Panc1 (cell line): ENCODE measurements at regions not wholly inside any gene's neighbourhood (a gene's known extent, or its start where the extent isn't known, plus 50 kb on each side); places are given as distances from the start of the nearest gene placed in this dataset.

Source experiments
- ATAC-seq: fragments of 200-7000 bp; cut with Tn5 transposase; 2 replicates; pipeline ENCODE4 v1.9.1; 2020; ENCODE audit warnings: mild to moderate bottlenecking, moderate library complexity
- BruUV-seq: library from RNA; stranded (reverse); fragments of 400-500 nt; replicated peaks from 2 replicates; lab custom pipeline; 2021; lab: Mats Ljungman, UMichigan
- CTCF ChIA-PET: fragments of 300-600 bp; sonication (Branson Sonifier 250); formaldehyde crosslinking; loops from one replicate; lab custom pipeline; 2022; ENCODE audit warnings: antibody characterized with exemption; lab: Charles Lee
- POLR2A ChIA-PET: fragments of 300-600 bp; sonication (Branson Sonifier 250); formaldehyde crosslinking; loops from one replicate; lab custom pipeline; 2022; ENCODE audit warnings: antibody characterized with exemption; lab: Charles Lee
- DNase-seq: peaks from one replicate; pipeline ENCODE4 v3.0.0-alpha.2; 2010; ENCODE audit warnings: low read depth, low spot score
- H3K27ac ChIP-seq: 2 replicates; pipeline ENCODE4 v1.5.1; 2011; ENCODE audit warnings: mild to moderate bottlenecking, low read length, inconsistent platforms
- H3K27me3 ChIP-seq: fragments of 200-500 bp; sonication (Bioruptor generic); 2 replicates; pipeline ENCODE4 v1.6.0; 2014; ENCODE audit warnings: low read length, inconsistent platforms; ENCODE audit not compliant: control insufficient read depth, insufficient read depth
- H3K36me3 ChIP-seq: fragments of 200-500 bp; sonication (Bioruptor generic); 2 replicates; pipeline ENCODE4 v1.5.1; 2014; ENCODE audit warnings: inconsistent platforms, mild to moderate bottlenecking, low read length, moderate library complexity; ENCODE audit not compliant: control insufficient read depth, insufficient read depth
- H3K4me1 ChIP-seq: 2 replicates; pipeline ENCODE4 v1.5.1; 2011; ENCODE audit warnings: inconsistent platforms, mild to moderate bottlenecking, low read length, moderate library complexity; ENCODE audit not compliant: control insufficient read depth, insufficient read depth
- H3K4me3 ChIP-seq, 2 experiments: 2 replicates each; pipeline ENCODE4 v1.5.1; 2011 to 2012; ENCODE audit warnings: low read depth in 2 of 2, low read length in 2 of 2, mild to moderate bottlenecking in 2 of 2, inconsistent platforms in 1 of 2, moderate library complexity in 1 of 2
- H3K9me3 ChIP-seq: fragments of 200-500 bp; sonication (Bioruptor generic); 2 replicates; pipeline ENCODE4 v1.5.1; 2014; ENCODE audit warnings: low read depth, mild to moderate bottlenecking, inconsistent platforms, low read length, moderate library complexity; ENCODE audit not compliant: control insufficient read depth, insufficient read depth
- POLR2AphosphoS5 ChIP-seq: IDR thresholded peaks from 2 replicates; pipeline ENCODE4 v1.6.1; 2012; ENCODE audit warnings: mild to moderate bottlenecking, low read depth, low read length, moderate library complexity
- SIN3A ChIP-seq: IDR thresholded peaks from 2 replicates; pipeline ENCODE4 v1.6.1; 2012; ENCODE audit warnings: low read depth, mild to moderate bottlenecking, low read length, moderate library complexity, borderline replicate concordance; ENCODE audit not compliant: insufficient read depth
- TCF7L2 ChIP-seq: IDR thresholded peaks from 2 replicates; pipeline ENCODE4 v1.6.1; 2011; ENCODE audit warnings: mild to moderate bottlenecking, low read depth, low read length, inconsistent platforms
- in situ Hi-C: cut with HindIII; loops from 2 replicates; pipeline ENCODE4 v1.10.0; 2016; ENCODE audit warnings: low sequenced_read_pairs, low pct_unique_long_range_greater_than_20kb
- intact Hi-C: fragments of 100-400 bp; cut with micrococcal nuclease; formaldehyde crosslinking; loops from one replicate; pipeline ENCODE4 v1.10.0; 2022; ENCODE audit not compliant: unreplicated experiment
- TF ChIP-seq, protein P1 (sequence below): fragments of 450-650 bp; IDR thresholded peaks from 2 replicates; pipeline ENCODE4 v1.5.1; 2017; ENCODE audit warnings: mild to moderate bottlenecking
- TF ChIP-seq, protein P2 (sequence below), 2 experiments: IDR thresholded peaks; 2 replicates each; pipeline ENCODE4 v1.6.1; 2011 to 2012; ENCODE audit warnings: low read depth in 2 of 2, control low read depth in 1 of 2, low read length in 1 of 2, mild to moderate bottlenecking in 1 of 2, moderate library complexity in 1 of 2; ENCODE audit not compliant: insufficient read depth in 1 of 2

- intact Hi-C loops = no loop called here
- POLR2A ChIA-PET = no interaction called here
- CTCF ChIA-PET = no interaction called here
- H3K9me3 ChIP-seq = no peaks in the 10 kb centered on the region
- DNase-seq = no peak
- in situ Hi-C loops = no loop called here
- no peaks in the 10 kb centered on the region for H3K27me3 ChIP-seq
- no TSS peak for BruUV-seq
- TF ChIP-seq TCF7L2 (no peak), SIN3A (no peak), POLR2AphosphoS5 (no peak)
- H3K36me3 ChIP-seq = no peaks in the 10 kb centered on the region
- no peak for ATAC-seq
- no peak overlapping the region for H3K27ac ChIP-seq
- H3K4me3 ChIP-seq = no peak overlapping the region
- no peaks in the 10 kb centered on the region for H3K4me1 ChIP-seq
Measured at GRCh38 chr3:66565301-66565700, 64.5 kb upstream of the LRIG1 start.

DNA sequence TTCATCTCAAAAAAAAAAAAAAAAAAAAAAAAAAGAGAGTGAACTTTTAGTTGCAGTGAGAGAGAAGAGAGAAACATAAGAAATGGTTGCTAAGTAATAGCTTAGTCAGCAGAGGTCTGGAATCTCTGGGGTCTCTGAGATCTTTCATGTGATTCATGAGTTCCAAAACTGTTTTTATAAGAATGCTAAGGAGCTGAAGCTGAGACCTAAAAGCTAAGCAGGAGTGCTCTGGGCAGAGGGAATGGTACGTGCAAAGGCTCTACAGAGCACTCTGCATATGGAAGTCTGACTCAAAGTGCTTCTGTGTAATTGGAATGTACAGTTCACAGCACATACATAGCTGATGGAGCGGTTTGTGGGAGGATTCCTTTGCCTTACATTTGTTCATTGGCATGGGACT, 66.3 kb upstream of the LRIG1 start:
- in situ Hi-C loops = no loop called here
- ATAC-seq = no peak
- H3K9me3 ChIP-seq = no peaks in the 10 kb centered on the region
- CTCF ChIA-PET = no interaction called here
- no peak for DNase-seq
- POLR2A ChIA-PET = no interaction called here
- intact Hi-C loops = no loop called here
- no peak overlapping the region for H3K27ac ChIP-seq
- H3K27me3 ChIP-seq = no peaks in the 10 kb centered on the region
- H3K36me3 ChIP-seq = no peaks in the 10 kb centered on the region
- BruUV-seq = no TSS peak
- H3K4me3 ChIP-seq = no peak overlapping the region
- no peaks in the 10 kb centered on the region for H3K4me1 ChIP-seq
- no peak for TF ChIP-seq TCF7L2

- Histone ChIP-seq H3K36me3 (no peaks in the 10 kb centered on the region), H3K4me1 (no peaks in the 10 kb centered on the region), H3K4me3 (no peak overlapping the region), H3K27ac (no peak overlapping the region), H3K9me3 (no peaks in the 10 kb centered on the region), H3K27me3 (no peaks in the 10 kb centered on the region)
- ChIA-PET POLR2A (no interaction called here), CTCF (no interaction called here)
- TF ChIP-seq POLR2AphosphoS5 (no peak), TCF7L2 (no peak), SIN3A (no peak)
- TF ChIP-seq, protein P1, sequence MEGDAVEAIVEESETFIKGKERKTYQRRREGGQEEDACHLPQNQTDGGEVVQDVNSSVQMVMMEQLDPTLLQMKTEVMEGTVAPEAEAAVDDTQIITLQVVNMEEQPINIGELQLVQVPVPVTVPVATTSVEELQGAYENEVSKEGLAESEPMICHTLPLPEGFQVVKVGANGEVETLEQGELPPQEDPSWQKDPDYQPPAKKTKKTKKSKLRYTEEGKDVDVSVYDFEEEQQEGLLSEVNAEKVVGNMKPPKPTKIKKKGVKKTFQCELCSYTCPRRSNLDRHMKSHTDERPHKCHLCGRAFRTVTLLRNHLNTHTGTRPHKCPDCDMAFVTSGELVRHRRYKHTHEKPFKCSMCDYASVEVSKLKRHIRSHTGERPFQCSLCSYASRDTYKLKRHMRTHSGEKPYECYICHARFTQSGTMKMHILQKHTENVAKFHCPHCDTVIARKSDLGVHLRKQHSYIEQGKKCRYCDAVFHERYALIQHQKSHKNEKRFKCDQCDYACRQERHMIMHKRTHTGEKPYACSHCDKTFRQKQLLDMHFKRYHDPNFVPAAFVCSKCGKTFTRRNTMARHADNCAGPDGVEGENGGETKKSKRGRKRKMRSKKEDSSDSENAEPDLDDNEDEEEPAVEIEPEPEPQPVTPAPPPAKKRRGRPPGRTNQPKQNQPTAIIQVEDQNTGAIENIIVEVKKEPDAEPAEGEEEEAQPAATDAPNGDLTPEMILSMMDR = no peak
- TF ChIP-seq, protein P2, sequence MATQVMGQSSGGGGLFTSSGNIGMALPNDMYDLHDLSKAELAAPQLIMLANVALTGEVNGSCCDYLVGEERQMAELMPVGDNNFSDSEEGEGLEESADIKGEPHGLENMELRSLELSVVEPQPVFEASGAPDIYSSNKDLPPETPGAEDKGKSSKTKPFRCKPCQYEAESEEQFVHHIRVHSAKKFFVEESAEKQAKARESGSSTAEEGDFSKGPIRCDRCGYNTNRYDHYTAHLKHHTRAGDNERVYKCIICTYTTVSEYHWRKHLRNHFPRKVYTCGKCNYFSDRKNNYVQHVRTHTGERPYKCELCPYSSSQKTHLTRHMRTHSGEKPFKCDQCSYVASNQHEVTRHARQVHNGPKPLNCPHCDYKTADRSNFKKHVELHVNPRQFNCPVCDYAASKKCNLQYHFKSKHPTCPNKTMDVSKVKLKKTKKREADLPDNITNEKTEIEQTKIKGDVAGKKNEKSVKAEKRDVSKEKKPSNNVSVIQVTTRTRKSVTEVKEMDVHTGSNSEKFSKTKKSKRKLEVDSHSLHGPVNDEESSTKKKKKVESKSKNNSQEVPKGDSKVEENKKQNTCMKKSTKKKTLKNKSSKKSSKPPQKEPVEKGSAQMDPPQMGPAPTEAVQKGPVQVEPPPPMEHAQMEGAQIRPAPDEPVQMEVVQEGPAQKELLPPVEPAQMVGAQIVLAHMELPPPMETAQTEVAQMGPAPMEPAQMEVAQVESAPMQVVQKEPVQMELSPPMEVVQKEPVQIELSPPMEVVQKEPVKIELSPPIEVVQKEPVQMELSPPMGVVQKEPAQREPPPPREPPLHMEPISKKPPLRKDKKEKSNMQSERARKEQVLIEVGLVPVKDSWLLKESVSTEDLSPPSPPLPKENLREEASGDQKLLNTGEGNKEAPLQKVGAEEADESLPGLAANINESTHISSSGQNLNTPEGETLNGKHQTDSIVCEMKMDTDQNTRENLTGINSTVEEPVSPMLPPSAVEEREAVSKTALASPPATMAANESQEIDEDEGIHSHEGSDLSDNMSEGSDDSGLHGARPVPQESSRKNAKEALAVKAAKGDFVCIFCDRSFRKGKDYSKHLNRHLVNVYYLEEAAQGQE (IDR thresholded peaks at IDR 0.05; ENCODE audit: insufficient read depth in 1 of 2, low read depth in 2 of 2, low read length in 1 of 2) = no peak
- in situ Hi-C loops (no loop called here), intact Hi-C loops (no loop called here)
- ATAC-seq (no peak), DNase-seq (no peak)
- no TSS peak for BruUV-seq
Measured at GRCh38 chr3:66572090-66572675, 71.4 kb upstream of the LRIG1 start.
